GM23248 (cell line): ENCODE measurements at regions not wholly inside any gene's neighbourhood (a gene's known extent, or its start where the extent isn't known, plus 50 kb on each side); places are given as distances from the start of the nearest gene placed in this dataset.
A peak's percentile ranks its signal among the peaks of the same experiment; 100 is the strongest.

ENCODE experiments used
- DNase-seq: peaks from one replicate; pipeline ENCODE4 v3.0.0-alpha.2; 2015
- H2AFZ ChIP-seq: fragments of 200-600 bp; sonication (generic); 2 replicates; pipeline ENCODE4 v1.6.1; 2016; ENCODE audit warnings: antibody characterized with exemption
- H3F3A ChIP-seq: fragments of 200-600 bp; sonication (generic); 2 replicates; pipeline ENCODE4 v1.6.1; 2016; ENCODE audit warnings: mild to moderate bottlenecking, antibody characterized with exemption, mixed run types; ENCODE audit not compliant: insufficient read depth
- H3K27ac ChIP-seq: fragments of 200-600 bp; sonication (generic); 2 replicates; pipeline ENCODE4 v1.5.1; 2016; ENCODE audit warnings: mild to moderate bottlenecking
- H3K27me3 ChIP-seq: fragments of 200-600 bp; sonication (generic); replicated peaks from 2 replicates; pipeline ENCODE4 v1.6.1; 2016; ENCODE audit warnings: mild to moderate bottlenecking; ENCODE audit not compliant: insufficient read depth
- H3K36me3 ChIP-seq: fragments of 200-600 bp; sonication (generic); 2 replicates; pipeline ENCODE4 v1.6.1; 2016; ENCODE audit warnings: low read depth, mild to moderate bottlenecking
- H3K4me1 ChIP-seq: fragments of 200-600 bp; sonication (generic); 2 replicates; pipeline ENCODE4 v1.6.1; 2016; ENCODE audit warnings: mild to moderate bottlenecking; ENCODE audit not compliant: insufficient read depth
- H3K4me2 ChIP-seq: fragments of 200-600 bp; sonication (generic); one replicate; pipeline ENCODE4 v1.6.1; 2016; ENCODE audit warnings: mild to moderate bottlenecking; ENCODE audit not compliant: unreplicated experiment
- H3K4me3 ChIP-seq: fragments of 200-600 bp; sonication (generic); 2 replicates; pipeline ENCODE4 v1.5.1; 2016; ENCODE audit warnings: mild to moderate bottlenecking
- H3K79me2 ChIP-seq: fragments of 200-600 bp; sonication (generic); 2 replicates; pipeline ENCODE4 v1.6.1; 2016; ENCODE audit warnings: mild to moderate bottlenecking; ENCODE audit not compliant: insufficient read depth
- H3K9ac ChIP-seq: fragments of 200-600 bp; sonication (generic); 2 replicates; pipeline ENCODE4 v1.6.1; 2016; ENCODE audit warnings: mild to moderate bottlenecking
- H3K9me2 ChIP-seq: fragments of 200-600 bp; sonication (generic); 2 replicates; pipeline ENCODE4 v1.6.1; 2016; ENCODE audit warnings: mixed run types, mild to moderate bottlenecking, moderate library complexity; ENCODE audit not compliant: insufficient read depth
- H3K9me3 ChIP-seq: fragments of 200-600 bp; sonication (generic); one replicate; pipeline ENCODE4 v1.6.1; 2017; ENCODE audit warnings: low read depth
- H4K20me1 ChIP-seq: fragments of 200-600 bp; sonication (generic); 2 replicates; pipeline ENCODE4 v1.6.0; 2016; ENCODE audit not compliant: insufficient read depth
- EZH2 ChIP-seq: fragments of 200-600 bp; sonication (generic); IDR thresholded peaks from 2 replicates; pipeline ENCODE4 v1.6.1; 2018; ENCODE audit warnings: antibody characterized with exemption, mild to moderate bottlenecking; ENCODE audit not compliant: insufficient read depth, poor library complexity, severe bottlenecking
- EZH2phosphoT487 ChIP-seq: fragments of 200-600 bp; sonication (generic); IDR thresholded peaks from 2 replicates; pipeline ENCODE4 v1.6.1; 2018; ENCODE audit warnings: antibody characterized with exemption, moderate library complexity, mild to moderate bottlenecking, low read depth; ENCODE audit not compliant: insufficient read depth
- WGBS, 2 experiments: methylation state at CpG; one replicate each; pipeline ENCODE4 v1.1.6; 2015 to 2017; ENCODE audit warnings: low lambda C conversion rate in 2 of 2, low coverage in 1 of 2; ENCODE audit errors: missing lambda C conversion rate in 2 of 2; 5-methylcytosine and 5-hydroxymethylcytosine counted together
- in situ Hi-C: fragments of 300-500 bp; cut with MboI; formaldehyde crosslinking; loops from 2 replicates; pipeline ENCODE4 v1.15.0; 2020

DNA sequence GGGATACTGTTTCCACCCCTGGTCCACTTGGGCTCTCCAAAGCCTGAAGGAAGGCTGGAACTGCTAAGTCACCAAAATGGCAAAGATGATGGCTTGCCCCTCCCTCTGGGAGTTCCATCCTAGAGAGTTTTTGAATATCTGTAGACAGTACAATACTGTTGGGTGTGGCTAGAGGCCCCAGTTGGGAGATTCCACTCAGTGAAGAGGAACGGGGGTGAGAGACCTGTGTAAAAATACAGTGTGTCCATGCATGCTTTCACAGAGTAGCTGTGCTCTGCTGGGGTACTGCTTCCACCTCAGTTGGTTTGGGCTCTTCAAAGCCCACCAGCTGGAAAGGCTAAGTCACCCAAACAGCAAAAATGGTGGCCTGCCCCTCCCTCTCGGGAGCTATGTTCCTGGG is 109.8 kb upstream of the APOOL start:
- no peak overlapping the region for H3K9ac ChIP-seq
- no peaks in the 10 kb centered on the region for H3K9me2 ChIP-seq
- no peaks in the 10 kb centered on the region for H3K27me3 ChIP-seq
- no peak overlapping the region for H3K4me2 ChIP-seq
- H4K20me1 ChIP-seq = no peaks in the 10 kb centered on the region
- 14 to 30% methylated on average over 2 of the region's 2 CpGs for WGBS, 2 experiments
- H3K4me1 ChIP-seq = no peaks in the 10 kb centered on the region
- H3K9me3 ChIP-seq = no peaks in the 10 kb centered on the region
- no peaks in the 10 kb centered on the region for H3F3A ChIP-seq
- H3K79me2 ChIP-seq = no peaks in the 10 kb centered on the region
- DNase-seq = no peak
- in situ Hi-C loops = no loop called here
- H3K36me3 ChIP-seq = no peaks in the 10 kb centered on the region
- H3K4me3 ChIP-seq = no peak overlapping the region
- no peak overlapping the region for H2AFZ ChIP-seq
- H3K27ac ChIP-seq = no peak overlapping the region
- TF ChIP-seq EZH2 = no peak
- TF ChIP-seq EZH2phosphoT487 = no peak

- DNase-seq = peak; percentile 35
- H3K9ac ChIP-seq = no peak overlapping the region
- TF ChIP-seq EZH2 = no peak
- TF ChIP-seq EZH2phosphoT487 = no peak
- peak overlapping the region; percentile 63 for H2AFZ ChIP-seq
- H3K36me3 ChIP-seq = no peaks in the 10 kb centered on the region
- no peaks in the 10 kb centered on the region for H4K20me1 ChIP-seq
- H3K27me3 ChIP-seq = no peaks in the 10 kb centered on the region
- H3K4me3 ChIP-seq = no peak overlapping the region
- no peaks in the 10 kb centered on the region for H3K4me1 ChIP-seq
- H3K79me2 ChIP-seq = no peaks in the 10 kb centered on the region
- no peaks in the 10 kb centered on the region for H3F3A ChIP-seq
- H3K9me3 ChIP-seq = no peaks in the 10 kb centered on the region
- no peaks in the 10 kb centered on the region for H3K9me2 ChIP-seq
- 36 to 42% methylated on average over 5 of the region's 5 CpGs for WGBS, 2 experiments
- no peak overlapping the region for H3K4me2 ChIP-seq
- in situ Hi-C loops = no loop called here
- no peak overlapping the region for H3K27ac ChIP-seq
Measured at GRCh38 chrX:84907324-84907968, 96.2 kb upstream of the APOOL start.

- no peaks in the 10 kb centered on the region for H3K36me3 ChIP-seq
- H3K4me2 ChIP-seq = no peak overlapping the region
- no peaks in the 10 kb centered on the region for H3K79me2 ChIP-seq
- no peak for DNase-seq
- in situ Hi-C loops = no loop called here
- no peaks in the 10 kb centered on the region for H4K20me1 ChIP-seq
- H3K4me1 ChIP-seq = no peaks in the 10 kb centered on the region
- no peak overlapping the region for H3K27ac ChIP-seq
- no peaks in the 10 kb centered on the region for H3K9me3 ChIP-seq
- no peaks in the 10 kb centered on the region for H3K9me2 ChIP-seq
- WGBS, 2 experiments = 92 to 100% methylated on average over 1 of the region's 1 CpG
- no peaks in the 10 kb centered on the region for H3F3A ChIP-seq
- no peak overlapping the region for H2AFZ ChIP-seq
- H3K27me3 ChIP-seq = no peaks in the 10 kb centered on the region
- TF ChIP-seq EZH2 = no peak
- no peak for TF ChIP-seq EZH2phosphoT487
- no peak overlapping the region for H3K9ac ChIP-seq
- H3K4me3 ChIP-seq = no peak overlapping the region
Measured at GRCh38 chrX:84909151-84909550, 94.5 kb upstream of the APOOL start.

DNA sequence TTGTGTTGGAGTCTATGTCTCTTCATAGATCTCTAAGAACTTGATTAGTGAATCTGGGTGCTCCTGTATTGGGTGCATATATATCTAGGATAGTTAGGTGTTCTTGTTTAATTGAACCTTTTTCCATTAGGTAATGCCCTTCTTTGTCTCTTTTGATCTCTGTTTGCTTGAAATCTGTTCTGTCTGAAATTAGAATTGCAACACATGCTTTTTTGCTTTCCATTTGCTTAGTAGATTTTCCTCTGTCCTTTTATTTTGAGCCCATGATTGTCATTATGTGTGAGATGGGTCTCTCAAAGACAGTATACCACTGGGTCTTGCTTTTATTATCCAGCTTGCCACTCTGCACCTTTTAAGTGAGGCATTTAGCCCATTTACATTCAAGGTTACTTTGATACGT is 79.1 kb upstream of the APOOL start:
- H3K9ac ChIP-seq = no peak overlapping the region
- H3K4me2 ChIP-seq = no peak overlapping the region
- H3K4me3 ChIP-seq = no peak overlapping the region
- H3K27ac ChIP-seq = no peak overlapping the region
- H3K36me3 ChIP-seq = no peaks in the 10 kb centered on the region
- DNase-seq = no peak
- 19 to 27% methylated on average over 1 of the region's 1 CpG for whole genome bisulfite sequencing, 2 experiments
- H3K27me3 ChIP-seq = no peaks in the 10 kb centered on the region
- H3K9me3 ChIP-seq = no peaks in the 10 kb centered on the region
- H4K20me1 ChIP-seq = no peaks in the 10 kb centered on the region
- no peak overlapping the region for H2AFZ ChIP-seq
- no peaks in the 10 kb centered on the region for H3K79me2 ChIP-seq
- H3K9me2 ChIP-seq = no peaks in the 10 kb centered on the region
- in situ Hi-C loops = no loop called here
- no peaks in the 10 kb centered on the region for H3F3A ChIP-seq
- no peaks in the 10 kb centered on the region for H3K4me1 ChIP-seq
- TF ChIP-seq EZH2phosphoT487 (no peak), EZH2 (no peak)

- Histone ChIP-seq H3K9me3 (no peaks in the 10 kb centered on the region), H3F3A (no peaks in the 10 kb centered on the region), H4K20me1 (no peaks in the 10 kb centered on the region), H3K4me2 (no peak overlapping the region), H2AFZ (no peak overlapping the region), H3K4me1 (no peaks in the 10 kb centered on the region), H3K9ac (no peak overlapping the region), H3K9me2 (no peaks in the 10 kb centered on the region), H3K79me2 (no peaks in the 10 kb centered on the region), H3K4me3 (no peak overlapping the region), H3K27me3 (no peaks in the 10 kb centered on the region), H3K36me3 (no peaks in the 10 kb centered on the region), H3K27ac (no peak overlapping the region)
- DNase-seq = no peak
- in situ Hi-C loops = no loop called here
- TF ChIP-seq EZH2phosphoT487 (no peak), EZH2 (no peak)
Measured at GRCh38 chrX:84932814-84933213, 70.9 kb upstream of the APOOL start.
